Gastroesophageal sphincter (tissue), 3 donors: ENCODE measurements at regions not wholly inside any gene's neighbourhood (a gene's known extent, or its start where the extent isn't known, plus 50 kb on each side); places are given as distances from the start of the nearest gene placed in this dataset.

Experiments used
- POLR2A ChIP-seq, 2 donors: fragments of 450-650 bp; IDR thresholded peaks; one replicate each; pipeline ENCODE4 v1.6.1; 2017; ENCODE audit warnings: antibody characterized with exemption in 2 of 2, mild to moderate bottlenecking in 2 of 2, moderate library complexity in 1 of 2
- TF ChIP-seq, protein P1 (sequence below), 4 experiments: fragments of 200-600 bp in 2 of 4; fragments of 450-650 bp in 2 of 4; sonication (generic) in 1 of 4; IDR thresholded peaks; one replicate each; pipeline ENCODE4 v1.5.1; 2017 to 2019; ENCODE audit warnings: antibody characterized with exemption in 4 of 4, mild to moderate bottlenecking in 2 of 4, moderate library complexity in 2 of 4

DNA sequence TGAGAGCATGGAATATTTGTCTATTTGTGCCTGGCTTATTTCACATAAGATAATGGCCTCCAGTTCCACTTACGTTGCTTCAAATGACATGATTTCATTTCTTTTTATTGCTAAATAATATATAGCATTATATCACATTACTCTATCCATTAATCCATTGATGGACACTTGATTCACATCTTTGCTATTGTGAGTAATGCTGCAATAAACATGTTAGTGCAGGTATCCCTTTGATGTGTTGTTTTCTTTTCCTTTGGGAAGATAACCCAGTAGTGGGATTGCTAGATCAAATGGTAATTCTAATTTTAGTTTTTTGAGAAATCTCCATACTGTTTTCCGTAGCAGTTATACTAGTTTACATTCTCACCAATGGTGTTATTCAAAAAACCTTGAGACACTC, 1343.3 kb upstream of the TMEFF2 start:
- TF ChIP-seq, protein P1, sequence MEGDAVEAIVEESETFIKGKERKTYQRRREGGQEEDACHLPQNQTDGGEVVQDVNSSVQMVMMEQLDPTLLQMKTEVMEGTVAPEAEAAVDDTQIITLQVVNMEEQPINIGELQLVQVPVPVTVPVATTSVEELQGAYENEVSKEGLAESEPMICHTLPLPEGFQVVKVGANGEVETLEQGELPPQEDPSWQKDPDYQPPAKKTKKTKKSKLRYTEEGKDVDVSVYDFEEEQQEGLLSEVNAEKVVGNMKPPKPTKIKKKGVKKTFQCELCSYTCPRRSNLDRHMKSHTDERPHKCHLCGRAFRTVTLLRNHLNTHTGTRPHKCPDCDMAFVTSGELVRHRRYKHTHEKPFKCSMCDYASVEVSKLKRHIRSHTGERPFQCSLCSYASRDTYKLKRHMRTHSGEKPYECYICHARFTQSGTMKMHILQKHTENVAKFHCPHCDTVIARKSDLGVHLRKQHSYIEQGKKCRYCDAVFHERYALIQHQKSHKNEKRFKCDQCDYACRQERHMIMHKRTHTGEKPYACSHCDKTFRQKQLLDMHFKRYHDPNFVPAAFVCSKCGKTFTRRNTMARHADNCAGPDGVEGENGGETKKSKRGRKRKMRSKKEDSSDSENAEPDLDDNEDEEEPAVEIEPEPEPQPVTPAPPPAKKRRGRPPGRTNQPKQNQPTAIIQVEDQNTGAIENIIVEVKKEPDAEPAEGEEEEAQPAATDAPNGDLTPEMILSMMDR (IDR thresholded peaks at IDR 0.05) = no peak
- TF ChIP-seq POLR2A (IDR thresholded peaks at IDR 0.05) = no peak
